ENCODE measurements at regions not wholly inside any gene's neighbourhood (a gene's known extent, or its start where the extent isn't known, plus 50 kb on each side); places are given as distances from the start of the nearest gene placed in this dataset.

DNA sequence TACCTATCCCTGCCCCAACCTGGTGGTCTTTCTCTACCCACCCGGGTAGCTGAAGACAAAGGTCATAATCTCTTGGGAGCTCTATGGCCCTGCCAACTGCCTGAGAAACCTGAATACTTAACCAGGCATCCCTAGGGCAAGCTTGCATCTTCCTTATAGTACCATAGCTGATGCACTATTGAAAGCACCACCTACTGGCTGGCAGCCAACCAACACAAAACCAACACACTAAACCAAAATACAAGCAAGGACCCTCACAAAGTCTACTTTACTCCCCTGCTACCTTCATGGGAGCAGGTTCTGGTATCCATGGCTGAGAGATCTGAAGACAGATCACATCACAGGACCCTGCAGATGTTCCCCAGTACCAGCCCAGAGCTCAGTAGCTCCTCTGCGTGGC, 171.8 kb upstream of the TAS2R1 start:
- TF ChIP-seq CTCF (IDR thresholded peaks at IDR 0.05) = no peak

DNA sequence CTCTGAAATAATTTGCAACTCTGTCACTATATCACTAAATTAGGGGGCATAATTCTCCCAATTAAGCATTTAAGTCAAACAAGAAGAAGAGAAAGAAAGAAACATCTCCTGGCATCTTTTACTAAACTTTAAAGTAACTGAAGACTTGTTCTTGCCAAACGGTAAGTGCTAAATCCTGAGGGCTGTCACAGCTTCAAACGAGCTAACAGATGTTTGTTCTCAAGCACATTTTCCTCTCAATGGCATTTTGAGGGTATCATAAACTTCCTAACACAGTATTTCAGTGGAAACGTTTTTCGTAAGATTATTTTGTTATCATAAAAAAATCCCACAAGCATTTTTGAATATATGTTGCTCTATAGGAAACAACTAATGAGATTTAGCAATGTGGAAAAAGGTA, 169.5 kb upstream of the TAS2R1 start:
- TF ChIP-seq CTCF (IDR thresholded peaks at IDR 0.05) = no peak

GRCh38 chr5:9790276-9790675, 160.1 kb upstream of the TAS2R1 start:
- TF ChIP-seq CTCF (IDR thresholded peaks at IDR 0.05) = no peak

DNA sequence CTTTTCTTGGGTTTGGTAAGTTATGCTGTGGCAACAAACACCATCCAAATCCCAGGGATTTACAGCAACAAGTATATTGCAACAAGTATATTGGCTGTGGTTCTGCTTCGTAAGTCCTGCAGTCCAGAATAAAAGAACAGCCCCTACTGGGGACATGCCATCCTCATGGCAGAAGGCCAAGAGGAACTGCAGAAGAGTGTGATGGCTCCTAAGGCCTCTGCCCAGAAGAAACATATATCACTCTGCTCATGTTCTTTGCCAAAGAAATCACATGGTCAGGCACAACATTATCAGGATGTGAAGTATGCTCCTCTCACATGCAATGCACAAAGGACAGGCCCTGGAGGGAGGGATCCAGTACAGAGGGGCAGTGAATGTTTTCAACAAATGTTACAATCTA, 159.6 kb upstream of the TAS2R1 start:
- TF ChIP-seq CTCF (IDR thresholded peaks at IDR 0.05) = no peak

DNA sequence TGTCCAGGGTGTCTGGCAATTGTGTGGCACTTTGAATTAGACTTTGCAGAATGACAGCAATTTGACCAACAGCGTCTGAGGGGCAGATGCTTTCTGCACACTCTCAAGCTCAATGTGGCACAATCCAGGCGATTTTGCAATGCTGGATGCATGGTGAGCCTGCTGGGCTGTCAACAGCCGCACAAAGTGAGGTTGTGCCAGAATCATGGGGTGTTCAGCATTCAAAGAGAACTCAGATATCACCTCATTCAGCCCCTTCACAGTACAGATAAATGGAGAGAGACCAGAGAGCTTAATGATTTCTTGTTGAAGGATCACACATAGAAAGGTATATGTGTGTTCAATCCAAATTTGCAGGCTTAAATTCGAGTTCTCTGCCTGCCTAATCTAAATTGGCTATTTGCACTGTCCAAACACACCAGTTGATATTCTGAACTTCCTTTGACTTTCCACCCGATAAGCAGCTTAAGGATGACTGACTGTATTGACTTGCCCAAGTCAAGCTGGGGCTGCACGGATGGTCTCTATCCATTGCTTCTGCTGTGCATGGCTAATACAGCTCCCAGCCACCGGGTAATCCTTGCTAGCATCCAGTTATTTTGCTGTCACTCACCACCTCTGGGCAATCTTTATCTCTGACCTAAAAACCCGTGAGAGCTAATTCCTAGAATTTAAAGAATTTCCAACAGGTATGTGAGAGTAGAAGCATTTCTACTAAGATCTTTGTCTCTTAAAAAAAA, 157.9 kb upstream of the TAS2R1 start:
- no peak for TF ChIP-seq CTCF (IDR thresholded peaks at IDR 0.05)

DNA sequence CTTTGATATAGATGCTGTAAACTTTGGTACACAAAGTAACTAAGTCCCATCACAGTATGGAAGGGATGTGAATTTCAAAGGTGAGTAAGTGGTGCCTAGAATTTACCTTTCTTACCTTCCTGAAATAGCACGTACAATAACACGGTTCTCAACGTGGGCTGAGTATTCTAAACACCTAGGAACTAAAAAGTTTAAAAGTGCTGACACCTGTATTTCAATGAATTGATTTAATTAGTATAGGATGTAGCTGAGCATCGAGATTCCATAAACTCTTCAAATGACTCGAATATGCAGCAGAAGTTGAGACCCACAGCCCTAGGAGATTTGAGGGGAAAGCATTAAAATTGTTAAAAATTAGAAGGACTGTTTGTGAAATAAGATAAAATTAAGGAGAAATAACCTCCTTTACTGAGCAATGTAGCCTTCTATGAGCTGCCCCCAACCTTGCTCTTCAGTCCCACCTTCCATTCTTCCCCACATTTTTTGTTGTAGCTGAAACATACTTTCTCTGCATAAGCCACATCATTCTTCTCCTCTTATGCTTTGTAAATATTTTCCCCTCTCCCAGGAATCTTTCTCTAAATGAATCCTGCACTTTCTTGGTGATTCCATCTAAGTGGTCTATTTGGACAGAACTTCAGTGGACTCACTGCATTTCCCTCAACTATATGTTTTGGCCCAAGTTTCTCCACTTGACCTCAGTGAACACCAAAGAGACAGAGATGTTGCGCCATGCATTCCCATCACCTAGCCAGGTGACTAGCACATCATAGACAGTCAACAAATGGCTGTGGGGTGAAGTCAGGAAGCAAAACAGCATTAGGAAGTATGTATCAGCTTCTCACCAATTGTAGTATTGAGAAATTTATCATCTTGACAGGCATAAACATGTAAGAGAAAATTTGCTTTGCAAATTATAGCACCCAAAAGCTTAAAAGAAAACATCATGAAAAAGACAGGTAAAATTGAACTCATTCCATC, 156.5 kb upstream of the TAS2R1 start:
- TF ChIP-seq CTCF (IDR thresholded peaks at IDR 0.05) = no peak

DNA sequence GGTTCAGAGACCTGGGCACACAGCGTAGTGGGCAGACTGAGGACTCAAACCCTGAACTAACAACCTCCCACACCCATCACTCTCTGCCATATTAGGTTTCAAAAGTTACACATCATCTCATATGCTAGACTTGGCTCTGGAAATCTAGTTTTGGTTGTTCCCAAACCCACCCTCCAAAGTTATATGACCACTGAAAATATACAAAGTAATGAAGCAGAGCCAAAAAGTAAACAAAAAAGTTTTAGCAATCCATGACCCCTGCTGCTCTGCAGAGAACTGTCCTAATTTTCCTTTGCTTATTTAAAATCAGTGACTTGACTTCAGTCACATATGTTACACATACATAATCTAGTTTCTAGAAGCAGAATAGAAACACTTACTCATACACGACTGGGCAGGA, 155.6 kb upstream of the TAS2R1 start:
- TF ChIP-seq CTCF (IDR thresholded peaks at IDR 0.05) = no peak

Data from LNCAP (cell line).